Smooth muscle cell (in vitro differentiated cells): ENCODE measurements at regions not wholly inside any gene's neighbourhood (a gene's known extent, or its start where the extent isn't known, plus 50 kb on each side); places are given as distances from the start of the nearest gene placed in this dataset.

Experiments
- DNase-seq: peaks from one replicate; lab custom pipeline; 2025; ENCODE audit not compliant: unreplicated experiment; lab: John Stamatoyannopoulos, UW
- H2AFZ ChIP-seq: fragments of 200-600 bp; sonication (generic); 2 replicates; pipeline ENCODE4 v1.6.0; 2016; ENCODE audit warnings: antibody characterized with exemption, low read depth, mild to moderate bottlenecking
- H3F3A ChIP-seq: fragments of 200-600 bp; sonication (generic); 2 replicates; pipeline ENCODE4 v1.6.0; 2017; ENCODE audit warnings: antibody characterized with exemption, low read depth
- H3K27ac ChIP-seq: fragments of 200-600 bp; sonication (generic); 2 replicates; pipeline ENCODE4 v1.5.1; 2016; ENCODE audit warnings: low read depth, mild to moderate bottlenecking
- H3K27me3 ChIP-seq: fragments of 200-600 bp; sonication (generic); 2 replicates; pipeline ENCODE4 v1.6.1; 2016; ENCODE audit warnings: low read depth, mild to moderate bottlenecking
- H3K36me3 ChIP-seq: fragments of 200-600 bp; sonication (generic); 2 replicates; pipeline ENCODE4 v1.5.1; 2016; ENCODE audit warnings: low read depth
- H3K4me1 ChIP-seq: fragments of 200-600 bp; sonication (generic); 2 replicates; pipeline ENCODE4 v1.5.1; 2016; ENCODE audit warnings: low read depth
- H3K4me2 ChIP-seq: fragments of 200-600 bp; sonication (generic); 2 replicates; pipeline ENCODE4 v1.6.0; 2016; ENCODE audit warnings: mild to moderate bottlenecking
- H3K4me3 ChIP-seq: fragments of 200-600 bp; sonication (generic); 2 replicates; pipeline ENCODE4 v1.5.1; 2016; ENCODE audit warnings: mild to moderate bottlenecking
- H3K79me2 ChIP-seq: fragments of 200-600 bp; sonication (generic); 2 replicates; pipeline ENCODE4 v1.6.0; 2016; ENCODE audit warnings: low read depth, mild to moderate bottlenecking
- H3K9ac ChIP-seq: fragments of 200-600 bp; sonication (generic); 2 replicates; pipeline ENCODE4 v1.6.0; 2016; ENCODE audit warnings: low read depth
- H3K9me3 ChIP-seq: fragments of 200-600 bp; sonication (generic); replicated peaks from 2 replicates; pipeline ENCODE4 v1.5.1; 2016; ENCODE audit warnings: low read depth
- H4K20me1 ChIP-seq: fragments of 200-600 bp; sonication (generic); 2 replicates; pipeline ENCODE4 v1.6.0; 2016; ENCODE audit warnings: low read depth
- CTCF ChIP-seq: fragments of 200-600 bp; sonication (generic); IDR thresholded peaks from 2 replicates; pipeline ENCODE4 v1.5.1; 2017; ENCODE audit warnings: borderline replicate concordance, mild to moderate bottlenecking, antibody characterized with exemption; ENCODE audit not compliant: insufficient read depth, poor library complexity, severe bottlenecking
- WGBS: methylation state at CpG from one replicate; pipeline ENCODE4 v1.1.7; 2016; ENCODE audit warnings: low lambda C conversion rate; 5-methylcytosine and 5-hydroxymethylcytosine counted together

DNA sequence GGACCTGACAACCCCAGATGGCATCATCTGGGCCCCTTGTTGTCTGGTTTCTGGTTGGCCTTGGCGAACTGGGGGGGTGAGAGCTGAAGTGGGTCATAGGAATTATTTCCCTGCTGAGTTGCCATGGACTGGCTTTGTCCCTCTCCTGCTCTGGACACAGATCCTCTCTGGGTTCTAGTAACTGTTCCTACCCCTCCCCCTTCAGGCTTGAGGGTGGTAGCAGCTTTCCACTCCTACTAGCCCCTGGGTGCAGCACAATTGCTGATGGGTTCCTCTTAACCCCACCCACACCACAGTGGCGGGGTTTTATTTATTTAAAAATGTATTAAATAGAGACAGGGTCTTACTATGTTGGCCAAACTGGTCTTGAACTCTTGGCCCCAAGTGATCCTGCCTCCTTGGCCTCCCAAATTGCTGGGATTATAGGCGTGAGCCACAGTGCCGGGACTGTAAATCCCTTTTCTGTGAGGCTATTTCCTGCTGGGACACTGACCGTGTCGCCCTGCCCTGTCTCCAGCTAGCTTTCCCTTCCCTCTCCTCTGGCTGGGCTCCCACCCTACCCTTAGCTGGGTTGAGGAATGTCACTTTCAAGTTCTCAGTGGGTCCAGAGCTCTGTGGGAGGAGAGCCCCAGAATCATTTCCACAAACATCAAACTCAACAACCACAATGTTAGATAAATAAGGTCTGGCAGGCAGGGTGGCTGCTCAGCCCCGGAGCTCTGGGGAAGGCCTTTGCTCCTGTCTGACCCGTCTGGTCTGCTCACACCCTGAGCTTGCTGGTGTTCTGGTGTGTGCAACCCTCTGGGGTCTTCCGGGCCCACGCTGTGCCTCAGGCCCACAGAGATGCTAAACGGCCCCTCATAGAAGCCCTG lies 112.7 kb upstream of the WNT4 start:
- Histone ChIP-seq H3K4me1 (no peaks in the 10 kb centered on the region), H2AFZ (no peak overlapping the region), H3F3A (no peaks in the 10 kb centered on the region), H3K4me3 (no peak overlapping the region), H3K9me3 (no peaks in the 10 kb centered on the region), H3K79me2 (no peaks in the 10 kb centered on the region), H3K9ac (no peak overlapping the region), H3K27me3 (no peaks in the 10 kb centered on the region), H4K20me1 (peaks cover 5% of the 10 kb centered on the region), H3K36me3 (no peaks in the 10 kb centered on the region), H3K27ac (no peak overlapping the region), H3K4me2 (no peak overlapping the region)
- TF ChIP-seq CTCF = no peak
- WGBS = 43% methylated on average over 11 of the region's 11 CpGs
- no peak for DNase-seq

GRCh38 chr1:22256213-22256512 lies 113.3 kb upstream of the WNT4 start:
- H3K4me3 ChIP-seq = no peak overlapping the region
- no peak for DNase-seq
- no peak overlapping the region for H3K27ac ChIP-seq
- H3K9me3 ChIP-seq = no peaks in the 10 kb centered on the region
- WGBS = 87% methylated on average over 3 of the region's 3 CpGs
- H3K9ac ChIP-seq = no peak overlapping the region
- H3K27me3 ChIP-seq = no peaks in the 10 kb centered on the region
- no peaks in the 10 kb centered on the region for H3F3A ChIP-seq
- H3K4me1 ChIP-seq = no peaks in the 10 kb centered on the region
- TF ChIP-seq CTCF = no peak
- H3K79me2 ChIP-seq = no peaks in the 10 kb centered on the region
- H3K4me2 ChIP-seq = no peak overlapping the region
- H2AFZ ChIP-seq = no peak overlapping the region
- H3K36me3 ChIP-seq = no peaks in the 10 kb centered on the region
- peaks cover 5% of the 10 kb centered on the region for H4K20me1 ChIP-seq

- Histone ChIP-seq H3K36me3 (no peaks in the 10 kb centered on the region), H3K79me2 (no peaks in the 10 kb centered on the region), H3K9ac (no peak overlapping the region), H2AFZ (no peak overlapping the region), H3K4me3 (no peak overlapping the region), H3K4me2 (no peak overlapping the region), H3K9me3 (no peaks in the 10 kb centered on the region), H3K27me3 (no peaks in the 10 kb centered on the region), H4K20me1 (peaks cover 5% of the 10 kb centered on the region), H3K4me1 (no peaks in the 10 kb centered on the region), H3K27ac (no peak overlapping the region), H3F3A (no peaks in the 10 kb centered on the region)
- WGBS = 75% methylated on average over 32 of the region's 32 CpGs
- no peak for TF ChIP-seq CTCF
- DNase-seq = no peak
Measured at GRCh38 chr1:22257290-22258275, 114.7 kb upstream of the WNT4 start.
